Liver (tissue), 7 donors: ENCODE measurements at regions not wholly inside any gene's neighbourhood (a gene's known extent, or its start where the extent isn't known, plus 50 kb on each side); places are given as distances from the start of the nearest gene placed in this dataset.

Source experiments
- DNase-seq: peaks from one replicate; pipeline ENCODE4 v3.0.0-alpha.2; 2017; ENCODE audit warnings: low spot score
- H3K27ac ChIP-seq, 2 donors: one replicate each; pipeline ENCODE4 v1.7.0; 2013; ENCODE audit warnings: inconsistent platforms in 2 of 2, low read length in 2 of 2, control low read depth in 1 of 2, low read depth in 1 of 2, mild to moderate bottlenecking in 1 of 2
- H3K27me3 ChIP-seq, 4 donors: one replicate each; pipeline versions ENCODE4 v1.6.1 to v1.7.0; 2013; ENCODE audit warnings: low read length in 3 of 4, inconsistent platforms in 1 of 4, mild to moderate bottlenecking in 1 of 4, moderate library complexity in 1 of 4; ENCODE audit not compliant: control insufficient read depth in 4 of 4, insufficient read depth in 4 of 4
- H3K36me3 ChIP-seq, 4 donors: one replicate each; pipeline versions ENCODE4 v1.6.1 to v1.7.0; 2013; ENCODE audit warnings: low read length in 3 of 4, mild to moderate bottlenecking in 3 of 4, low read depth in 1 of 4, moderate library complexity in 1 of 4; ENCODE audit not compliant: control insufficient read depth in 4 of 4, insufficient read depth in 3 of 4
- H3K4me1 ChIP-seq, 4 donors: one replicate each; pipeline versions ENCODE4 v1.6.1 to v1.7.0; 2013; ENCODE audit warnings: low read length in 3 of 4, mild to moderate bottlenecking in 3 of 4, moderate library complexity in 1 of 4; ENCODE audit not compliant: control insufficient read depth in 4 of 4, insufficient read depth in 4 of 4
- H3K4me3 ChIP-seq, 3 donors: one replicate each; pipeline versions ENCODE4 v1.6.1 to v1.7.0; 2013; ENCODE audit warnings: low read length in 3 of 3, control low read depth in 1 of 3, low read depth in 1 of 3, mild to moderate bottlenecking in 1 of 3
- H3K9ac ChIP-seq, 2 donors: one replicate each; pipeline ENCODE4 v1.7.0; 2013; ENCODE audit warnings: low read length in 2 of 2, mild to moderate bottlenecking in 2 of 2, moderate library complexity in 2 of 2, control low read depth in 1 of 2, low read depth in 1 of 2
- H3K9me3 ChIP-seq, 4 donors: one replicate each; pipeline versions ENCODE4 v1.6.1 to v1.7.0; 2013; ENCODE audit warnings: low read length in 3 of 4; ENCODE audit not compliant: control insufficient read depth in 4 of 4
- EGR1 ChIP-seq, 2 donors: IDR thresholded peaks; 2 replicates each; pipeline ENCODE4 v1.6.1; 2016 to 2018; ENCODE audit warnings: antibody characterized with exemption in 2 of 2, low read depth in 2 of 2
- FOXA1 ChIP-seq: IDR thresholded peaks from 2 replicates; pipeline ENCODE4 v1.6.1; 2016; ENCODE audit warnings: antibody characterized with exemption
- FOXA2 ChIP-seq: IDR thresholded peaks from 2 replicates; pipeline ENCODE4 v1.6.1; 2016; ENCODE audit warnings: antibody characterized with exemption
- HNF4A ChIP-seq, 2 donors: conservative IDR thresholded peaks; 2 replicates each; pipeline ENCODE4 v1.6.1; 2016; ENCODE audit warnings: antibody characterized with exemption in 2 of 2, mild to moderate bottlenecking in 2 of 2
- HNF4G ChIP-seq: IDR thresholded peaks from 2 replicates; pipeline ENCODE4 v1.6.1; 2016; ENCODE audit warnings: antibody characterized with exemption
- JUND ChIP-seq, 2 donors: IDR thresholded peaks; 2 replicates each; pipeline ENCODE4 v1.6.1; 2016; ENCODE audit warnings: antibody characterized with exemption in 2 of 2
- MAX ChIP-seq: IDR thresholded peaks from 2 replicates; pipeline ENCODE4 v1.6.1; 2016; ENCODE audit warnings: antibody characterized with exemption
- NR2F2 ChIP-seq: IDR thresholded peaks from 2 replicates; pipeline ENCODE4 v1.6.1; 2016; ENCODE audit warnings: antibody characterized with exemption
- RAD21 ChIP-seq, 2 donors: IDR thresholded peaks; 2 replicates each; pipeline ENCODE4 v1.6.1; 2016; ENCODE audit warnings: antibody characterized with exemption in 2 of 2, mild to moderate bottlenecking in 2 of 2
- REST ChIP-seq: IDR thresholded peaks from 2 replicates; pipeline ENCODE4 v1.6.1; 2016; ENCODE audit warnings: antibody characterized with exemption, mild to moderate bottlenecking
- RXRA ChIP-seq, 2 donors: IDR thresholded peaks; 2 replicates each; pipeline ENCODE4 v1.6.1; 2017 to 2018; ENCODE audit warnings: antibody characterized with exemption in 2 of 2, mild to moderate bottlenecking in 1 of 2
- SP1 ChIP-seq: IDR thresholded peaks from 2 replicates; pipeline ENCODE4 v1.6.1; 2018; ENCODE audit warnings: antibody characterized with exemption, mild to moderate bottlenecking
- TAF1 ChIP-seq: conservative IDR thresholded peaks from 2 replicates; pipeline ENCODE4 v1.6.1; 2016; ENCODE audit warnings: antibody characterized with exemption, mild to moderate bottlenecking
- YY1 ChIP-seq: IDR thresholded peaks from 2 replicates; pipeline ENCODE4 v1.6.1; 2016; ENCODE audit warnings: antibody characterized with exemption, mild to moderate bottlenecking
- WGBS: extraction: QIAGEN DNeasy Blood & Tissue Kit; methylation state at CpG from one replicate; pipeline ENCODE4 v1.1.7; 2013; 5-methylcytosine and 5-hydroxymethylcytosine counted together
- donor health status: healthy.
- donor health status: healthy.
- donor health status: healthy.
- donor health status: healthy.

DNA sequence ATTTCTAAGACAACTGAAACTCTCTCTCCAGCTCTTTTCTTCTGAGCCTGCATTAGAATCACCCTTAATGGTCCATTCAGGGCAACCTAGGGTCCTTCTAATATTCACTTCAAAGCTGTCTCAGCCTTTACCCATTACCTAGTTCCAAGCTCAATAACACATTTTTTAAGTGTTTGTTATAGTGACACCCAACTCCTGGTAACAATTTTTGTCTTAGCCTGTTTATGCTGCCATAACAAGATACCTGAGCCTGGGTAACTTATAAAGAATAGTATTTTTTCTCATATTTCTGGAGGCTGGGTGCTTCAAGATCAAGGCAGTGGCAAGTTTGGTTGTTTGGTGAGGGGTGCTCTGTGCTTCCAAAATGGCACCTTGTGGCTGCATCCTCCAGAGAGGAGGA, 531.5 kb upstream of the USP24 start:
- no peak for DNase-seq
- no peak overlapping the region for H3K27ac ChIP-seq
- H3K27me3 ChIP-seq = no peaks in the 10 kb centered on the region
- H3K36me3 ChIP-seq = no peaks in the 10 kb centered on the region
- H3K9ac ChIP-seq = no peak overlapping the region
- H3K4me3 ChIP-seq = no peak overlapping the region
- TF ChIP-seq SP1 = no peak
- TF ChIP-seq REST = no peak
- TF ChIP-seq YY1 = no peak
- no peak for TF ChIP-seq JUND (IDR thresholded peaks at IDR 0.05)
- no peak for TF ChIP-seq HNF4A (conservative IDR thresholded peaks at IDR 0.05)
- no peak for TF ChIP-seq MAX
- TF ChIP-seq FOXA1 = no peak
- no peak for TF ChIP-seq RXRA (IDR thresholded peaks at IDR 0.05)
- TF ChIP-seq HNF4G = no peak
- no peak for TF ChIP-seq RAD21 (IDR thresholded peaks at IDR 0.05)
- H3K4me1 ChIP-seq = no peaks in the 10 kb centered on the region
- H3K9me3 ChIP-seq = peaks cover 0 to 16% (median 0%) of the 10 kb centered on the region in 4 donors

DNA sequence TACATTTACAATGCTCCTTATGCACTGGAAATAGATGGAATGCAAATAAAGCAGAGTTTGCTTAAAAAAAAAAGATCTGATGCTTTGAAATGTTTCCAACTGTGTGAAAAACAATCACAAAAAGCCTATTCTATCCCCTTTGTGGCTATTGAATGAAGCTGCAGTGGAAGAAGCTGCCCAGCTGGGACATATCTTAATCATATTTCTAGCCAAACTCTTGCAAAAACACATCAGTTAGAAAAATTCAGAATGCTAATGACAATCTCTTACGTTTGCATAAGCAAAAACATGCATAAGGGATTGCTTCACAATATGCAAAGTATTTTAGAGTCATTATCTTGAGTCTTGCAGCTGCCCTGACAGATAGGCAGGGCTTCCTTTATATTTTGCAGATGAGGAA, 526.4 kb upstream of the USP24 start:
- Histone ChIP-seq H3K4me3 (no peak overlapping the region), H3K27ac (no peak overlapping the region), H3K9me3 (peaks cover 0 to 7% (median 0%) of the 10 kb centered on the region in 4 donors), H3K36me3 (no peaks in the 10 kb centered on the region), H3K27me3 (no peaks in the 10 kb centered on the region), H3K9ac (no peak overlapping the region), H3K4me1 (no peaks in the 10 kb centered on the region)
- WGBS = 80% methylated on average over 1 of the region's 1 CpG
- DNase-seq = no peak
- TF ChIP-seq NR2F2 (no peak), FOXA2 (no peak)

- TF ChIP-seq EGR1 (IDR thresholded peaks at IDR 0.05; ENCODE audit: low read depth in 2 of 2) (no peak), RXRA (IDR thresholded peaks at IDR 0.05) (no peak), HNF4A (conservative IDR thresholded peaks at IDR 0.05) (no peak), TAF1 (no peak), YY1 (no peak), REST (no peak)
- no peak overlapping the region for H3K27ac ChIP-seq
These were observed 519.9 kb upstream of the USP24 start for GRCh38 chr1:55735106-55735505.

More at GRCh38 chr1:55735106-55735505, 519.9 kb upstream of the USP24 start:
- Histone ChIP-seq H3K4me3 (no peak overlapping the region), H3K4me1 (no peaks in the 10 kb centered on the region), H3K36me3 (no peaks in the 10 kb centered on the region), H3K9ac (no peak overlapping the region), H3K9me3 (no peaks in the 10 kb centered on the region), H3K27me3 (no peaks in the 10 kb centered on the region)
- no peak for DNase-seq
